IMR-90 (cell line): ENCODE measurements at regions not wholly inside any gene's neighbourhood (a gene's known extent, or its start where the extent isn't known, plus 50 kb on each side); places are given as distances from the start of the nearest gene placed in this dataset.

Source experiments
- ATAC-seq: fragments of 200-7000 bp; cut with Tn5 transposase; 2 replicates; pipeline ENCODE4 v1.9.1; 2020; ENCODE audit warnings: low read depth, mild to moderate bottlenecking, moderate library complexity
- BruUV-seq: library from RNA; stranded (reverse); fragments of 400-500 nt; replicated peaks from 2 replicates; lab custom pipeline; 2021; lab: Mats Ljungman, UMichigan
- CTCF ChIA-PET: fragments of 300-600 bp; formaldehyde crosslinking; extraction: SDS; loops from one replicate; lab custom pipeline; 2021; ENCODE audit warnings: antibody characterized with exemption; lab: Yijun Ruan, JAX
- POLR2A ChIA-PET: fragments of 300-600 bp; sonication (Branson Sonifier 250); formaldehyde crosslinking; loops from one replicate; lab custom pipeline; 2022; ENCODE audit warnings: antibody characterized with exemption; ENCODE audit not compliant: unreplicated experiment; lab: Charles Lee
- DNase-seq: peaks from one replicate; pipeline ENCODE4 v3.0.0; 2013
- H2AFZ ChIP-seq: replicated peaks from 2 replicates; pipeline ENCODE3; 2013; ENCODE audit warnings: low read length, mild to moderate bottlenecking; ENCODE audit not compliant: poor library complexity
- H2AK5ac ChIP-seq: 2 replicates; pipeline ENCODE4 v1.6.1; 2013; ENCODE audit warnings: low read depth, low read length, inconsistent platforms
- H2AK9ac ChIP-seq: replicated peaks from 2 replicates; pipeline ENCODE3; 2013; ENCODE audit warnings: mild to moderate bottlenecking, low read depth, low read length, moderate library complexity; ENCODE audit not compliant: poor library complexity
- H2BK120ac ChIP-seq: 2 replicates; pipeline ENCODE4 v1.6.1; 2013; ENCODE audit warnings: low read depth, low read length, inconsistent platforms
- H2BK15ac ChIP-seq: 3 replicates; pipeline ENCODE4 v1.6.1; 2013; ENCODE audit warnings: low read depth, low read length, inconsistent platforms
- H2BK20ac ChIP-seq: 2 replicates; pipeline ENCODE4 v1.6.1; 2013; ENCODE audit warnings: low read depth, mild to moderate bottlenecking, inconsistent platforms, low read length, moderate library complexity
- H2BK5ac ChIP-seq: 2 replicates; pipeline ENCODE4 v1.6.1; 2013; ENCODE audit warnings: mild to moderate bottlenecking, low read depth, low read length, inconsistent platforms; ENCODE audit not compliant: poor library complexity, severe bottlenecking
- H3K14ac ChIP-seq: replicated peaks from 2 replicates; pipeline ENCODE4 v1.6.1; 2013; ENCODE audit warnings: low read depth, low read length, inconsistent platforms
- H3K18ac ChIP-seq: 2 replicates; pipeline ENCODE4 v1.6.1; 2013; ENCODE audit warnings: low read depth, low read length, control low read depth
- H3K23ac ChIP-seq: 2 replicates; pipeline ENCODE4 v1.6.1; 2013; ENCODE audit warnings: low read depth, low read length, inconsistent platforms
- H3K27ac ChIP-seq: 2 replicates; pipeline ENCODE4 v1.5.1; 2013; ENCODE audit warnings: mild to moderate bottlenecking, control low read depth, low read length; ENCODE audit not compliant: insufficient read depth
- H3K27me3 ChIP-seq: 2 replicates; pipeline ENCODE4 v1.6.1; 2013; ENCODE audit warnings: low read length; ENCODE audit not compliant: control insufficient read depth, insufficient read depth
- H3K36me3 ChIP-seq: 2 replicates; pipeline ENCODE4 v1.6.1; 2013; ENCODE audit warnings: low read length, mixed read lengths; ENCODE audit not compliant: control insufficient read depth, insufficient read depth
- H3K4ac ChIP-seq: 2 replicates; pipeline ENCODE4 v1.6.1; 2013; ENCODE audit warnings: low read depth, low read length, inconsistent platforms
- H3K4me1 ChIP-seq: 2 replicates; pipeline ENCODE4 v1.6.1; 2013; ENCODE audit warnings: low read length, mixed read lengths; ENCODE audit not compliant: control insufficient read depth, insufficient read depth
- H3K4me2 ChIP-seq: 2 replicates; pipeline ENCODE4 v1.6.1; 2013; ENCODE audit warnings: low read depth, mild to moderate bottlenecking, control low read depth, low read length, moderate library complexity
- H3K4me3 ChIP-seq: 2 replicates; pipeline ENCODE4 v1.5.1; 2013; ENCODE audit warnings: low read depth, mild to moderate bottlenecking, control low read depth, low read length, moderate library complexity; ENCODE audit not compliant: insufficient read depth
- H3K56ac ChIP-seq: 2 replicates; pipeline ENCODE4 v1.6.1; 2013; ENCODE audit warnings: low read length, inconsistent platforms; ENCODE audit not compliant: insufficient read depth; ENCODE audit errors: extremely low read depth
- H3K79me1 ChIP-seq, 2 experiments: 2 replicates each; pipeline ENCODE4 v1.6.1; 2013; ENCODE audit warnings: low read length in 2 of 2, inconsistent platforms in 1 of 2, low read depth in 1 of 2
- H3K9ac ChIP-seq: 2 replicates; pipeline ENCODE4 v1.6.1; 2013; ENCODE audit warnings: low read depth, low read length, control low read depth
- H3K9me1 ChIP-seq: 2 replicates; pipeline ENCODE4 v1.6.1; 2013; ENCODE audit warnings: low read length, inconsistent platforms; ENCODE audit not compliant: insufficient read depth
- H3K9me3 ChIP-seq: 2 replicates; pipeline ENCODE4 v1.6.1; 2013; ENCODE audit warnings: low read length; ENCODE audit not compliant: control insufficient read depth, insufficient read depth
- H4K20me1 ChIP-seq: 2 replicates; pipeline ENCODE4 v1.6.1; 2013; ENCODE audit warnings: low read length, inconsistent platforms; ENCODE audit not compliant: insufficient read depth
- H4K5ac ChIP-seq: 2 replicates; pipeline ENCODE4 v1.6.1; 2013; ENCODE audit warnings: mild to moderate bottlenecking, low read depth, low read length, control low read depth
- H4K8ac ChIP-seq, 2 experiments: 2 replicates each; pipeline ENCODE4 v1.6.1; 2013; ENCODE audit warnings: low read depth in 2 of 2, low read length in 2 of 2, control low read depth in 1 of 2, inconsistent platforms in 1 of 2
- H4K91ac ChIP-seq: 2 replicates; pipeline ENCODE4 v1.6.1; 2013; ENCODE audit warnings: low read depth, low read length, inconsistent platforms; ENCODE audit not compliant: insufficient read depth
- CEBPB ChIP-seq: IDR thresholded peaks from 2 replicates; pipeline ENCODE4 v1.6.1; 2012; ENCODE audit warnings: low read depth, low read length, improper control_type of control experiment
- CTCF ChIP-seq: conservative IDR thresholded peaks from 2 replicates; pipeline ENCODE4 v1.5.1; 2012; ENCODE audit warnings: mild to moderate bottlenecking, low read depth, low read length, improper control_type of control experiment
- ELK1 ChIP-seq: fragments of 150-350 bp; IDR thresholded peaks from 2 replicates; pipeline ENCODE4 v1.6.1; 2016; ENCODE audit warnings: low read depth, mild to moderate bottlenecking, low read length, moderate library complexity, borderline replicate concordance
- FOS ChIP-seq: fragments of 150-350 bp; IDR thresholded peaks from 2 replicates; pipeline ENCODE4 v1.6.1; 2016; ENCODE audit warnings: low read depth, low read length
- MAFK ChIP-seq: IDR thresholded peaks from 2 replicates; pipeline ENCODE4 v1.6.1; 2012; ENCODE audit warnings: low read depth, low read length, improper control_type of control experiment
- MAZ ChIP-seq: IDR thresholded peaks from 2 replicates; pipeline ENCODE4 v1.6.1; 2012; ENCODE audit warnings: low read depth, mild to moderate bottlenecking, low read length, improper control_type of control experiment, moderate library complexity, borderline replicate concordance
- MXI1 ChIP-seq: IDR thresholded peaks from 2 replicates; pipeline ENCODE4 v1.6.1; 2012; ENCODE audit warnings: low read depth, mild to moderate bottlenecking, low read length, moderate library complexity, borderline replicate concordance
- POLR2A ChIP-seq: IDR thresholded peaks from 2 replicates; pipeline ENCODE4 v1.6.1; 2012; ENCODE audit warnings: mild to moderate bottlenecking, low read depth, low read length
- RCOR1 ChIP-seq: IDR thresholded peaks from 2 replicates; pipeline ENCODE4 v1.6.1; 2012; ENCODE audit warnings: mild to moderate bottlenecking, low read length, improper control_type of control experiment; ENCODE audit not compliant: insufficient replicate concordance
- RFX5 ChIP-seq: IDR thresholded peaks from 2 replicates; pipeline ENCODE4 v1.8.0; 2012; ENCODE audit warnings: low read depth, mild to moderate bottlenecking, low read length, moderate library complexity
- SMC3 ChIP-seq: fragments of 150-350 bp; IDR thresholded peaks from 2 replicates; pipeline ENCODE4 v1.6.1; 2016; ENCODE audit warnings: low read depth, mild to moderate bottlenecking, antibody characterized with exemption, low read length, moderate library complexity
- USF2 ChIP-seq: fragments of 150-350 bp; IDR thresholded peaks from 2 replicates; pipeline ENCODE4 v1.6.1; 2017; ENCODE audit warnings: mild to moderate bottlenecking, antibody characterized with exemption, low read length, low read depth
- WGBS, 2 experiments: methylation state at CpG; one replicate each; pipeline versions ENCODE4 v1.1.5 to v1.1.7; 2013; ENCODE audit warnings: missing lambda C conversion rate in 2 of 2; ENCODE audit not compliant: insufficient read length in 1 of 2; ENCODE audit errors: extremely low coverage in 2 of 2; 5-methylcytosine and 5-hydroxymethylcytosine counted together
- dilution Hi-C: fragments of 300-500 bp; cut with HindIII; formaldehyde crosslinking; loops from one replicate; pipeline ENCODE4 v1.14.3; 2018; ENCODE audit warnings: low sequenced_read_pairs; ENCODE audit not compliant: unreplicated experiment
- in situ Hi-C: fragments of 300-500 bp; cut with MboI; formaldehyde crosslinking; loops from 3 replicates; pipeline ENCODE4 v1.14.3; 2019; ENCODE audit warnings: low sequenced_read_pairs, inconsistent platforms, mixed read lengths
- intact Hi-C: fragments of 100-400 bp; cut with micrococcal nuclease; formaldehyde crosslinking; loops from 2 replicates; pipeline ENCODE4 v1.10.0; 2022

GRCh38 chr4:67380154-67380553 lies 165.1 kb downstream of the CENPC start:
- Histone ChIP-seq H2BK20ac (no peak overlapping the region), H2AK5ac (no peak overlapping the region), H3K9me3 (no peaks in the 10 kb centered on the region), H2AK9ac (no peak overlapping the region), H3K79me1 (no peaks in the 10 kb centered on the region), H2BK15ac (no peak overlapping the region), H3K4me2 (no peak overlapping the region), H2BK120ac (no peak overlapping the region), H3K4ac (no peak overlapping the region), H3K23ac (no peak overlapping the region), H3K4me3 (no peak overlapping the region), H3K9ac (no peak overlapping the region), H3K27ac (no peak overlapping the region), H3K27me3 (no peaks in the 10 kb centered on the region), H2BK5ac (no peak overlapping the region), H4K20me1 (no peaks in the 10 kb centered on the region), H4K5ac (no peak overlapping the region), H3K9me1 (no peaks in the 10 kb centered on the region), H3K56ac (no peak overlapping the region), H4K8ac (no peak overlapping the region), H4K91ac (no peak overlapping the region), H2AFZ (no peak overlapping the region), H3K14ac (no peak overlapping the region), H3K4me1 (no peaks in the 10 kb centered on the region), H3K36me3 (no peaks in the 10 kb centered on the region), H3K18ac (no peak overlapping the region)
- DNase-seq (no peak), ATAC-seq (no peak)
- 74% methylated on average over 8 of the region's 16 CpGs; no CpG with 5 or more reads in 1 of the 2 experiments for WGBS, 2 experiments
- intact Hi-C loops, result no loop called here
- ChIA-PET CTCF (no interaction called here), POLR2A (no interaction called here)
- dilution Hi-C loops, result no loop called here
- BruUV-seq, result no TSS peak
- TF ChIP-seq FOS, result no peak
- TF ChIP-seq MAFK, result no peak
- TF ChIP-seq USF2, result no peak
- no peak for TF ChIP-seq RCOR1
- no peak for TF ChIP-seq MAZ
- TF ChIP-seq POLR2A, result no peak
- TF ChIP-seq SMC3, result no peak
- no peak for TF ChIP-seq ELK1
- no peak for TF ChIP-seq CEBPB
- TF ChIP-seq CTCF, result no peak
- TF ChIP-seq MXI1, result no peak
- TF ChIP-seq RFX5, result no peak
- in situ Hi-C loops, result no loop called here
